GM21390 (cell line): ENCODE measurements at regions not wholly inside any gene's neighbourhood (a gene's known extent, or its start where the extent isn't known, plus 50 kb on each side); places are given as distances from the start of the nearest gene placed in this dataset.

Experiments used
- ATAC-seq: cut with Tn5 transposase; IDR thresholded peaks from one replicate; pipeline ENCODE4 v1.9.1; 2021; ENCODE audit not compliant: unreplicated experiment

GRCh38 chr14:97458661-97459579 is 661.7 kb downstream of the VRK1 start:
- ATAC-seq: no peak

GRCh38 chr14:97462081-97462480 is 664.9 kb downstream of the VRK1 start:
- ATAC-seq: no peak

GRCh38 chr14:97468220-97468619 is 671.0 kb downstream of the VRK1 start:
- ATAC-seq: no peak

- ATAC-seq: no peak
Observed at GRCh38 chr14:97477353-97477752, 680.2 kb downstream of the VRK1 start.

DNA sequence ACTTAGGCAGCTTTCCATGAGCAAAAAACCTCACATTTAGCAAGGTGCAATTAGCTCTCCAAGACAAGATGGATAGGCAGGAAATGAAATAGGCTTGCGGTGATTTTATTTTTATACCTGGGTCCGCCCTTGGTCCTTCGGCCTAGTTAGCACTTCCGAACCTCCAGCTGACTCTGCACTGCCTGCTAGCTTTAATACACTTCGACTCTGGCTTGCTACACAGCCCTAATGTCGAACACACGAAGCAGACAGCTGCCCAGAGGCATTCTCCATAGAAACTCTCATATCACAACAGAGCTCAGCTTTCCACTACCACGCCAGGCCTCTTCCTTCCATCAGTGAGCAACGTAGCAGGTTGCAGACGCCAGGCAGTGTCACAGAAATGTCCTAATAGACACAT is 688.0 kb downstream of the VRK1 start:
- no peak for ATAC-seq

- no peak for ATAC-seq
Observed at GRCh38 chr14:97486601-97487120, 689.5 kb downstream of the VRK1 start.

DNA sequence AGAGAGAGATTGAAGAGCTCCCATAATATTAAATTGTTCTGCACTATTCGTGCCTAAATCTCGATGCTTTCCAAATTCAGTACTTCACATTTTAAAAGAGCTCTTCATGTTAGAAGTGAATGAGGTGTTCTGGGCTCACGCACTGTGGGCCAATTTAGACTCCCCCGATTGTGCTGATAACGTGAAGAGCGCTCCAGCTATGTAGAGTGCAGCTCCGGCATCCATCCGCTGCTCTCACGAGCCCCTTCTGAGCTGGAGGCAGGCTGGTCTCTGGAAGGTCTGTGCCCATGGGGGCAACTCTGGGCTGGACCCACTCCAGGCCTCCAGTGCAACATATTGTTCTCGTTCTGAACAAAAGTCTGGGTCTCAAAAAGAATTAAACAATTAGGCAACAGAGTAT is 692.6 kb downstream of the VRK1 start:
- no peak for ATAC-seq

DNA sequence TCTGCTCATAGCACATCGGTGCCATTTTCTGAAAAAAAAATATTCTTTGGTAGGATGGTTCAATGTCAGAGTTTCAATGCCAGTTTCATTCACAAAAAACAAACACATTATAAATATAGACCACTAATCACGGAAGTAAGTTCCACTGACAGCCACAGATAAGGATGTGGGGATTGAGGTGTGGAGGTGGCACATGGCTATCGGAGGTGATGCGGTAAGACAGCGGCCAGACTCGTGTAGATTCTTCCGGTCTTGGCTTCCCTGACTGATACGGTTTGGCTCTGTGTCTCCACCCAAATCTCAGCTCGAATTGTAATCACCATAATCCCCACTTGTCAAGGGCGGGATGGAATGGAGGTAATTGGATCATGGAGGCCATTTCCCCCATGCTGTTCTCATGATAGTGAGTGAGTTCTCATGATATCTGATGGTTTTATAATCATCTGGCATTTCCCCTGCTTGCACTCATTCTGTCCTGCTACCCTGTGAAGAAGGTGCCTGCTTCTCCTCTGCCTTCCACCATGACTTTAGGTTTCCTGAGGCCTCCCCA is 693.4 kb downstream of the VRK1 start:
- ATAC-seq: no peak

DNA sequence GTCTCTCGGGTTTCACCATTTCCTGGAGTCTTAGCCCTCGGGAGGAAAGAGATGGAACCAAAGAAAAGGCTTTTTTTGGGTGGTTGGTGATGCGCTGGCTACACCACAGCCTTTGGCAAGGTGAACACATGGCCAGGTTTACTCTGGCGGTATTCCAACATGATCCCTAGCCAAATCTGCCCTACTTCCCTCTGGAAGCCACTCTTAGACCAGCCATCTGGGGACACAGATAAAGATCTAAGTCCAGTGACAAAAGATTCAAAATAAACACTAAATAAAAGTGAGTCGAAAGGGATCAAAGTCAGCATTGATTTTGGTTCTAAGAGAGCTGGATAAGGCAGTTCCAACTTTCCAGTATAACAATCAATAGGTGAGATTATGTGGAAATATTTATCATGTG is 694.5 kb downstream of the VRK1 start:
- ATAC-seq: no peak

DNA sequence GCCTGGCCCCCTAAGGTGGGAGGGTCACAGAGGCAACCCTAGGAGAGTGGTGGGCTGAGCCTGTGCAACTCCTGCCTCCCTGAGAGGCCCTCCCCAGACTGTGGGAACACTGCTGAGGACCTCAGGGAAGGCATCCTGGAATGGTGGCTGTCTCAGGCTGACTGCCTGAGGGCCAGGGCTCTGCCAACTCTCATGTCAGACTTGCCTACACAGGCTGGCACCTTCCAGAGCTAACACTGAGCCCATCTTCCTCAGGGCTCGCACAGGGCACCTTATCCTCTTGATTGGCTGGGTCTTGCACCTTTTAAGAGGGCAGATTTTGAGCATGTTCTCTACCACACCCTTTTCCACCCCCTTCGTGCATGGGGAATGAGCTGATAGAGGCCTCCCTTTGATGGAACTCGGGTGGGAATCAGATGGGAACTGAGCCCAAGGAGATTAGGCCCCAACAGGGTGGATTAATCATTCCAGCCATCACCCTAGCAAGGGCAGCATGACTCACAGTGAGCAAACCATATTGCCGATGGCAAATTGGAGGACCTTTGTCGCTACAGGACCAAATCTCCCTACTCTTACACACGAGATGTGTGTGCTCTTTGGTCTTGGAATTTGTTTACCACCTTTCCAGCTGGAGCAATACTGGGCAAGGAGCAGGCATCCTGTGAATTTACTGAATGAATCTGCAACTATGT is 702.8 kb downstream of the VRK1 start:
- ATAC-seq: no peak

GRCh38 chr14:97506626-97507025 is 709.4 kb downstream of the VRK1 start:
- no peak for ATAC-seq

- no peak for ATAC-seq
Observed at GRCh38 chr14:97513891-97514290, 716.7 kb downstream of the VRK1 start.

GRCh38 chr14:97517566-97518234 is 720.5 kb downstream of the VRK1 start:
- no peak for ATAC-seq

GRCh38 chr14:97523936-97524335 is 726.8 kb downstream of the VRK1 start:
- no peak for ATAC-seq

GRCh38 chr14:97524589-97525319 is 727.6 kb downstream of the VRK1 start:
- no peak for ATAC-seq

DNA sequence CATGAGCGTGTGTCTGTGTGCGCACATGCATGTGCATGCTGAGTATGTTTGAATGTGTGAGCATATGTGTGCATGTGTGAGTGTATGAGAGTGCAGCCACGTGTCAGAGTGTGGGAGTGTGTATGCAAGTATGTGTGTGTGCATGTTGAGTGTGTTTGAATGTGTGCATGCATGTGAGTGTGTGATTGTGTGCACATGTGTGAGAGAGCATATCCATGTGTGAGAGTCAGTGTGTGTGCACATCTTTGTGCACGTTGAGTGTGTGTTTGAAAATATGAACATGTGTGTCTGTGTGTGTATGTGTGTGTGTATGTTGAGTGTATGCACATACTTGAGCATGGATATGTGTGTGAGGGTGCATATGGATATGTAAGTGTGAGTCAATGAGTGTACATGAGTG is 730.8 kb downstream of the VRK1 start:
- ATAC-seq: no peak

DNA sequence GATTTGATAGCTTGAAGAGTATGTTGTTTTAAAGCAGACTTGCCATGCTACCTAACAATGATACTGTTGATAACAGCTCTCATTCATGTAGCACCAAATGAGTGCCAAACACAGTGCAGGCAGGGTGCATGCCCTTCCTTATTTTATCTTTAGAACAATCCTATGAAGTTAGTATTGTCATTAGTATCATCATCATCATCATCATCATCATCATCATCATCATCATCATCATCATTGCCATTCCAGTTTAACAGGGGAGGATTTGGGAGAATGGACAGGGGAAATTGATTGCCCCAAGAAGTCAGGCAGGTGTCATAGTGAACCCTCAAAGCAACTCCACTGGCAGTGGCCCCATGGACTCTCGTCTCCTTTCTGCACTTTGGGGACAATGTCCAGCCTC is 734.9 kb downstream of the VRK1 start:
- ATAC-seq: no peak

- ATAC-seq: no peak
Observed at GRCh38 chr14:97536421-97536820, 739.2 kb downstream of the VRK1 start.

DNA sequence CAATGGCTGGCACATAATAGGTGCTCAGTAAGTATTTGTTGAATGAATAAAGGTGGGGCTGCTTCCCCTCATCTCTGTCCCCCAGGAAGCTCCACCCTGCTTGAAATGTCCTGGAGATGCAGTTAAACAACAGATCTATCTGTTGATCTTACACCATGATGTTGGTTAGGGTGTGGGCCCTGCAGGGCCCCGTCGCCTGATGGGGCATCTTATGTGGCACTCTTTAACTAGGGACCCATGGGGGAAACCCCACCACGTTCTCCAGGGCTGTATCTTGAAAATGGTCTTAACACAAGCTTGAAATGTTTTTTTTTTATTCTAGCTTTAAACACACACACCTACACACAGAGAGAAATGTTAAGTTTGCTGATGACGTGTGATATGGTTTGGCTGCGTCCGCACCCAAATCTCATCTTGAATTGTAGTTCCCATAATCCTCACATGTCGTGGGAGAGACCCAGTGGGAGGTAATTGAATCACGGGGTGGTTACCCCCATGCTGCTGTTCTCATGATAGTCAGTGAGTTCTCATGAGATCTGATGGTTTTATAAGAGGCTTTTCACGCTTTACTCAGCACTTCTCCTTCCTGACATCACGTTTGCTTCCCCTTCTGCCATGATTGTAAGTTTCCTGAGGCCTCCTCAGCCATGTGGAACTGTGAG is 741.7 kb downstream of the VRK1 start:
- no peak for ATAC-seq

- ATAC-seq: no peak
Observed at GRCh38 chr14:97539411-97539795, 742.2 kb downstream of the VRK1 start.
